ENCODE measurements at regions not wholly inside any gene's neighbourhood (a gene's known extent, or its start where the extent isn't known, plus 50 kb on each side); places are given as distances from the start of the nearest gene placed in this dataset.
"Not testable (repeated sequence)": the region's sequence is repeated elsewhere in the genome, so short reads cannot be mapped to it uniquely, and the experiment has no call there.

- DNase-seq (ENCODE audit: low read depth, low spot score), result no peak
- in situ Hi-C loops (cut with HindIII; ENCODE audit: low pct_unique_long_range_greater_than_20kb, low sequenced_read_pairs), result no loop called here
These were observed 470.8 kb upstream of the ZMIZ1 start for GRCh38 chr10:78597796-78598555.

DNA sequence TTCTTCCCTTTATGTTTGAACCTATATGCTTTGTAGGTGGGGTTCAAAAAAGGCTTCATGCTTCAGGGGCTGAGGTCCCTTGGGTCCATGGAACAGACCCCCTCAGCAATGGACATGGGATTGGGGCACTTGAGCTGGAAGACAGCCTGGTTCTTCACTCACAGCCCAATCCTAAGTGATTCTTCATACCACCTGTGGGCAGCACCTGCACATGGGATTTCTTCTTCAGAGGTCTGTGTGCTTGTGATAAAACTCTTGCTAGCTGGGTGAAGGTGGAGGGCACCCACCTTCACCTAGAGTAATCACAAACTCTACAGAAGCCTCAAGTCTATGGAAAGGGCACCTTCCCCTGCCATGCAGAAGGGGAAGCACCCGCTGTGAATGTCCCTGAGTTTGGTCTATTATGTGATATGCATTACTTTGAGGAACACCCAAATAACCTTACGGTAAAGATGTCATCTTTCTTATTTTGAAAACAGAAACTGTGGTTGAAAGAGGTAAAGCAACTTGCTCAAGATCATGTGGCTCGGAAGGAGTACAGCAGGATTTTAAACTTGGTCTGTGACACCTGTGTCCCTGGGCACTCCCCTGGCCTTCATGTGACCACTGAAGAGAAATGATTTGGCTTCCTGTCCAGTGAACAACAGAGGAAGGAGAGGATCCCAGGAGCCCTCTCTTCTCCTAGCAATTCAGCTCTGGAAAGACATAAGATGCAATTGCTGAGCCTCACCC is 469.5 kb upstream of the ZMIZ1 start:
- in situ Hi-C loops (cut with HindIII; ENCODE audit: low pct_unique_long_range_greater_than_20kb, low sequenced_read_pairs), result no loop called here
- peak; percentile 2 for DNase-seq (ENCODE audit: low read depth, low spot score)

- in situ Hi-C loops (cut with HindIII; ENCODE audit: low pct_unique_long_range_greater_than_20kb, low sequenced_read_pairs), result no loop called here
- DNase-seq (ENCODE audit: low read depth, low spot score), result no peak
These were observed 468.6 kb upstream of the ZMIZ1 start for GRCh38 chr10:78600121-78600665.

- no peak for DNase-seq (ENCODE audit: low read depth, low spot score)
- in situ Hi-C loops (cut with HindIII; ENCODE audit: low pct_unique_long_range_greater_than_20kb, low sequenced_read_pairs), result no loop called here
These were observed 468.0 kb upstream of the ZMIZ1 start for GRCh38 chr10:78600740-78601139.

- DNase-seq (ENCODE audit: low read depth, low spot score), result no peak
These were observed 466.4 kb upstream of the ZMIZ1 start for GRCh38 chr10:78602201-78602932.

GRCh38 chr10:78604286-78604685 is 464.5 kb upstream of the ZMIZ1 start:
- no peak for DNase-seq (ENCODE audit: low read depth, low spot score)
- in situ Hi-C loops (cut with HindIII; ENCODE audit: low pct_unique_long_range_greater_than_20kb, low sequenced_read_pairs), result no loop called here

More at GRCh38 chr10:78602201-78602932, 466.4 kb upstream of the ZMIZ1 start:
- in situ Hi-C loops (cut with HindIII; ENCODE audit: low pct_unique_long_range_greater_than_20kb, low sequenced_read_pairs), result no loop called here

DNA sequence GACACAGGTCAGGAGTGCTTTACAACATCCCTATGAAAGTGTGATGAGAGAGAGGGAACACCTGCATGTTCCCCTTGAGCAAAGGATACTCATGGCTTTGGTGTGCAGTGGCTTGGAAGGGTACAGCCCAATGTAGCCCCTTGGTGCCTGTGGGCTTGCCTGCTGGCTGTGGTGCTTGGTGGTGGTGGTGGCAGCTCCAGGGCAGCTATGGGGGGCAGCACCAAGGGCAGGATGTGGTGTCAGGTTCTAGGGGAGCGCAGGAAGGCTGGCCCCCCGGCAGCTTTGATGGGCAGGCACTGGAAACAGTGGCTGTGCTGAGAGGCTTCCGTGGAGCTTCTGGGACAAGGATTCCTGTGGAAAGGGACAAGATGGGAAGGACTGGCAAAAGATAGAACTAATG is 464.0 kb upstream of the ZMIZ1 start:
- in situ Hi-C loops (cut with HindIII; ENCODE audit: low pct_unique_long_range_greater_than_20kb, low sequenced_read_pairs), result no loop called here
- DNase-seq (ENCODE audit: low read depth, low spot score), result no peak

DNA sequence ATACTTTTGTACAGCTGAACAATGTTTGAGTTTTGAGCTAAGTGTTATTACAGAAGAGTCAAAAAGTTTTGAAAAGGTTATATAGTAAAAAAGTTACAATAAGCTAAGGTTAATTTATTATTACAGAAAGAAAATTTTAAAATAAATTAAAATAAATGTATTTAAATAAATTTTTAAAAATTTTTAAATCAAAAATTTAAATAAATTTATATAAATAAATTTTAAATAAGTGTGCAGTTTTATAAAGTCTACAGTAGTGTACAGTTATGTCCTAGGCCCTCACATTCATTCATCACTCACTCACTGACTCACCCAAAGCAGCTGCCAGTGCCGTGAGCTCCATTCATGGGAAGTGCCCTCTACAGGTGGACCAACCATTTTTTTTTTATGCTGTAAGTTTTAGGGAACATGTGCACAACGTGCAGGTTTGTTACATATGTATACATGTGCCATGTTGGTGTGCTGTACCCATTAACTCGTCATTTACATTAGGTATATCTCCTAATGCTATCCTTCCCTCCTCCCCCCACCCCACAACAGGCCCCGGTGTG is 462.9 kb upstream of the ZMIZ1 start:
- peak; percentile 25 for DNase-seq (ENCODE audit: low read depth, low spot score)
- in situ Hi-C loops (cut with HindIII; ENCODE audit: low pct_unique_long_range_greater_than_20kb, low sequenced_read_pairs), result no loop called here

GRCh38 chr10:78606766-78607165 is 462.0 kb upstream of the ZMIZ1 start:
- in situ Hi-C loops (cut with HindIII; ENCODE audit: low pct_unique_long_range_greater_than_20kb, low sequenced_read_pairs); DNase-seq (ENCODE audit: low read depth, low spot score): not testable (repeated sequence)

DNA sequence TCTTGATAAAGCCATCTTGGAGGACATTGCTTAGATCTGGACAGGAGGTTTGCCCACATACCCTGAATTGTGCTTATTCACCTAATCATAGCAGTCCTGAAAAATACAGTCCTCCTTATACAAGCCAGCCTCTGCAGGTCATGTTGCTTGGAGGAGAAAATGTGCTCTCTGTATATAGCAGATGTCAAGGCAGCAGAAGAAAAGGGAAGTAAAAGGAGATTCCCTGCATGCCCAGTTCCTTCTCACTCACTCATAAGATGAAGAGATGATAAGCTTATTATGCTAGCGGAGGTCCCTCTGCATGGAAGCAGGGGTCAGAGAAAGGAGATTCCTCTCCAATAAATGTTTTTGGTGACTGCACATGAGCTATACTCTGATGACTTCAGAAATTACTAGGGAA is 458.8 kb upstream of the ZMIZ1 start:
- in situ Hi-C loops (cut with HindIII; ENCODE audit: low pct_unique_long_range_greater_than_20kb, low sequenced_read_pairs), result no loop called here
- no peak for DNase-seq (ENCODE audit: low read depth, low spot score)

DNA sequence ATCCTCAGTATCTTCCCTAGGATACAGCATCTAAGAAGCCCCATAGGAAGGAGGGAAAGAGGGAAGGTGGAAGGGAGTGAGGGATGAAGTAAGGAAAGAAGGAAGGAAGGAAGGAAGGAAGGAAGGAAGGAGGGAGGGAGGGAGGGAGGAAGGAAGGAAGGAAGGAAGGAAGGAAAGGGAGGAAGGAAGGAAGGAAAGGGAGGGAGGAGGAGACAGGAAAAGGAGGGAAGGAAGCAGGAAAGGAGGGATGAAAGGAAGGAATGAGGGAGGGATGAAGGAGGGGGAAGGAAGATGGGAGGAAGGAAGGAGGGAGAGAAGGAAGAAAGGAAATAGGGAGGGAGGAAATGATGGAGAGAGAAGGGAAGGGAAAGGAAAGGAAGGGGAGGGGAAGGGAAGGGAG is 455.6 kb upstream of the ZMIZ1 start:
- in situ Hi-C loops (cut with HindIII; ENCODE audit: low pct_unique_long_range_greater_than_20kb, low sequenced_read_pairs), result no loop called here
- DNase-seq (ENCODE audit: low read depth, low spot score), result no peak

- in situ Hi-C loops (cut with HindIII; ENCODE audit: low pct_unique_long_range_greater_than_20kb, low sequenced_read_pairs), result no loop called here
- DNase-seq (ENCODE audit: low read depth, low spot score), result no peak
These were observed 454.5 kb upstream of the ZMIZ1 start for GRCh38 chr10:78614267-78614666.

DNA sequence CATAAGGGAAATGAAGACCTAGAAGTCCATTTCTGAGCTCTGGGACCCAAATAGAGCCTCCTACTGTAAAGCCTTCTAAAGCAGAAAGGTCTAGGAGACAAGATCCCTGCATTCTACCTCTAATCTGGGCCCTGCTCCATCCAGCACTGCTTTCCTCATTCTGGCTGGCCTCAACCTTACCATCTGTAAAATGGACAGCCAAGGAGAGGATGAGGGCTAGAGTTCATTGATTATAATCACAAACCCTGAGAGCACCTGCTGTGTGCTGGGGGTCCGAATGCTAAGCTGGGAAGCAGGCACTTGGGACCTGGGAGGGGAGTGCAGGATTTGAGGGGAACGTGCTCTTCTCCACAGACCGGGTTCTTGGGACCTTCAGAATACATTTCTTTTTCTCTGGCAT is 454.0 kb upstream of the ZMIZ1 start:
- in situ Hi-C loops (cut with HindIII; ENCODE audit: low pct_unique_long_range_greater_than_20kb, low sequenced_read_pairs), result no loop called here
- no peak for DNase-seq (ENCODE audit: low read depth, low spot score)

- in situ Hi-C loops (cut with HindIII; ENCODE audit: low pct_unique_long_range_greater_than_20kb, low sequenced_read_pairs), result no loop called here
These were observed 452.6 kb upstream of the ZMIZ1 start for GRCh38 chr10:78616125-78616695.

GRCh38 chr10:78617115-78617514 is 451.7 kb upstream of the ZMIZ1 start:
- in situ Hi-C loops (cut with HindIII; ENCODE audit: low pct_unique_long_range_greater_than_20kb, low sequenced_read_pairs), result no loop called here
- no peak for DNase-seq (ENCODE audit: low read depth, low spot score)

More at GRCh38 chr10:78616125-78616695, 452.6 kb upstream of the ZMIZ1 start:
- DNase-seq (ENCODE audit: low read depth, low spot score), result no peak

DNA sequence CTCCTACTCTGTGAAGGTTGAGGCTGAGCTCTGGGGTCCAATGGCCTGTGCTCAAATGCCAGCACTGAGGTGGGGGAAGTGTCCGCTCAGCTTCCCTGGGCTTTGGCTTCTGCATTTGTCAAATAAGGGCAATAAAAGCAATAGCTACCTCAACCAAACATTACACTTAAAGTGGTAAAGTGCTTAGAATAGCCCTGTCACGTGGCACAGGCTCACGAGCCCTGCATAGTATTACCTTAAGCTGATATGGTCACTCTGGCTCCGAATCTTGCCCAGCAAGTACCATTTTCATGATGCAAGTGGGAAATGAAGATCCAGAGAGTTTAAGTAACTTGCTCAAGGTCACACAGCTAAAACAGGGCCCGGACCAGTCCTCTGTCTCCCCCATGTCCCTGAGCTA is 451.1 kb upstream of the ZMIZ1 start:
- in situ Hi-C loops (cut with HindIII; ENCODE audit: low pct_unique_long_range_greater_than_20kb, low sequenced_read_pairs), result no loop called here
- DNase-seq (ENCODE audit: low read depth, low spot score), result no peak

- in situ Hi-C loops (cut with HindIII; ENCODE audit: low pct_unique_long_range_greater_than_20kb, low sequenced_read_pairs), result no loop called here
- DNase-seq (ENCODE audit: low read depth, low spot score), result no peak
These were observed 450.7 kb upstream of the ZMIZ1 start for GRCh38 chr10:78618050-78618449.
